K562 (cell line): ENCODE measurements at regions not wholly inside any gene's neighbourhood (a gene's known extent, or its start where the extent isn't known, plus 50 kb on each side); places are given as distances from the start of the nearest gene placed in this dataset.

Experiments used
- ATAC-seq: fragments of 200-7000 bp; cut with Tn5 transposase; 3 replicates; pipeline ENCODE4 v1.9.1; 2020; ENCODE audit warnings: moderate library complexity
- BruUV-seq: library from RNA; stranded (reverse); fragments of 400-500 nt; replicated peaks from 2 replicates; lab custom pipeline; 2021; lab: Mats Ljungman, UMichigan
- CTCF ChIA-PET: fragments of 300-600 bp; formaldehyde crosslinking; extraction: SDS; loops from one replicate; lab custom pipeline; 2021; ENCODE audit warnings: low intra/inter-chr PET ratio; lab: Yijun Ruan, JAX
- POLR2A ChIA-PET: fragments of 300-600, 350-650 bp; sonication (Branson Sonifier 250); formaldehyde crosslinking; extraction: SDS; loops from one replicate; lab custom pipeline; 2021; ENCODE audit warnings: antibody characterized with exemption, inconsistent platforms; lab: Yijun Ruan, JAX
- DNase-seq, 4 experiments: peaks; one replicate each; pipeline versions ENCODE4 v3.0.0 to v3.0.0-alpha.2; 2011 to 2018; ENCODE audit warnings: low spot score in 3 of 4, mixed read lengths in 3 of 4; ENCODE audit errors: extremely low read depth in 1 of 4
- FAIRE-seq: peaks from 2 replicates; lab custom pipeline; 2011; peaks lifted over from hg19 to GRCh38; lab: Jason Lieb, UNC
- H2AFZ ChIP-seq: 2 replicates; pipeline ENCODE4 v1.6.0; 2011; ENCODE audit warnings: low read depth, low read length, control low read depth, inconsistent platforms
- H3K27ac ChIP-seq: fragments of 200-600 bp; 3 replicates; pipeline ENCODE4 v1.8.0; 2011; ENCODE audit warnings: low read depth, mild to moderate bottlenecking, control low read depth, inconsistent platforms, low read length, moderate library complexity, mixed read lengths; ENCODE audit errors: extremely low read depth
- H3K27me3 ChIP-seq, 2 experiments: fragments of 300-600 bp in 1 of 2; 2 replicates in 1 of 2; 3 replicates in 1 of 2; pipeline versions ENCODE4 v1.6.0 to v1.8.0; 2011; ENCODE audit warnings: inconsistent platforms in 2 of 2, low read length in 2 of 2, mild to moderate bottlenecking in 1 of 2, mixed read lengths in 1 of 2, moderate library complexity in 1 of 2; ENCODE audit not compliant: control insufficient read depth in 2 of 2, insufficient read depth in 2 of 2
- H3K36me3 ChIP-seq: fragments of 300-600 bp; 3 replicates; pipeline ENCODE4 v1.8.0; 2011; ENCODE audit warnings: mild to moderate bottlenecking, low read length, inconsistent platforms; ENCODE audit not compliant: control insufficient read depth, insufficient read depth
- H3K4me1 ChIP-seq, 2 experiments: fragments of 200-600 bp in 1 of 2; replicated peaks in 1 of 2; 2 replicates in 1 of 2; 3 replicates in 1 of 2; pipeline versions ENCODE4 v1.5.1 to v1.8.0; 2011; ENCODE audit warnings: inconsistent platforms in 2 of 2, low read length in 2 of 2, mild to moderate bottlenecking in 1 of 2, mixed read lengths in 1 of 2, moderate library complexity in 1 of 2; ENCODE audit not compliant: control insufficient read depth in 2 of 2, insufficient read depth in 2 of 2
- H3K4me2 ChIP-seq: 2 replicates; pipeline ENCODE4 v1.6.1; 2011; ENCODE audit warnings: low read length, control low read depth, inconsistent platforms, mixed read lengths; ENCODE audit not compliant: insufficient read depth
- H3K4me3 ChIP-seq: fragments of 200-600 bp; sonication (generic), shearing (Covaris generic); 2 replicates; pipeline ENCODE4 v1.5.1; 2016; ENCODE audit warnings: control low read depth, inconsistent platforms
- H3K79me2 ChIP-seq: fragments of 200-600 bp; 3 replicates; pipeline ENCODE4 v1.8.0; 2011; ENCODE audit warnings: low read length, inconsistent platforms; ENCODE audit not compliant: control insufficient read depth, insufficient read depth
- H3K9ac ChIP-seq, 2 experiments: 2 replicates each; pipeline versions ENCODE4 v1.6.0 to v1.6.1; 2011; ENCODE audit warnings: low read depth in 2 of 2, low read length in 2 of 2, control low read depth in 1 of 2, inconsistent platforms in 1 of 2, mild to moderate bottlenecking in 1 of 2, mixed read lengths in 1 of 2; ENCODE audit not compliant: insufficient read depth in 1 of 2
- H3K9me1 ChIP-seq: one replicate; pipeline ENCODE4 v1.6.0; 2011; ENCODE audit warnings: inconsistent platforms, mild to moderate bottlenecking, low read length, moderate library complexity; ENCODE audit not compliant: control insufficient read depth, insufficient read depth
- H3K9me3 ChIP-seq: replicated peaks from 2 replicates; pipeline ENCODE4 v1.5.1; 2011; ENCODE audit warnings: low read depth, low read length, inconsistent platforms; ENCODE audit not compliant: control insufficient read depth, insufficient read depth
- H4K20me1 ChIP-seq: replicated peaks from 2 replicates; pipeline ENCODE4 v1.6.1; 2011; ENCODE audit warnings: low read length, inconsistent platforms, mixed read lengths; ENCODE audit not compliant: control insufficient read depth, insufficient read depth
- FOXA3 ChIP-seq, 2 experiments: fragments of 450-650 bp in 1 of 2; sonication (generic) in 1 of 2; formaldehyde crosslinking; IDR thresholded peaks in 1 of 2; conservative IDR thresholded peaks in 1 of 2; 2 replicates each; pipeline versions ENCODE4 v1.4.0 to v1.8.0; 2020 to 2022; ENCODE audit warnings: mild to moderate bottlenecking in 2 of 2, missing genetic modification reagents in 1 of 2
- TAF9B ChIP-seq: fragments of 450-650 bp; IDR thresholded peaks from 2 replicates; pipeline ENCODE4 v1.6.1; 2018; ENCODE audit warnings: mild to moderate bottlenecking; ENCODE audit not compliant: partially characterized antibody
- ZBTB43 ChIP-seq: sonication (generic); formaldehyde crosslinking; IDR thresholded peaks from 2 replicates; pipeline ENCODE4 v1.8.0; 2023; ENCODE audit warnings: mild to moderate bottlenecking, missing genetic modification reagents
- ZNF277 ChIP-seq: fragments of 250-450 bp; sonication (Bioruptor Pico); IDR thresholded peaks from 2 replicates; pipeline ENCODE4 v1.8.0; 2022; ENCODE audit warnings: inconsistent platforms, mild to moderate bottlenecking, moderate library complexity, borderline replicate concordance
- WGBS: fragments of 100-300 bp; shearing (Covaris generic); methylation state at CpG from one replicate; pipeline ENCODE4 v1.1.6; 2016; ENCODE audit warnings: low coverage, mixed read lengths; ENCODE audit not compliant: insufficient coverage; ENCODE audit errors: missing lambda C conversion rate; 5-methylcytosine and 5-hydroxymethylcytosine counted together
- in situ Hi-C: fragments of 300-500 bp; cut with MboI; formaldehyde crosslinking; loops from 4 replicates; pipeline ENCODE4 v1.15.0; 2018; ENCODE audit warnings: inconsistent platforms, mixed read lengths
- intact Hi-C: fragments of 100-400 bp; cut with micrococcal nuclease; formaldehyde crosslinking; loops from 2 replicates; pipeline ENCODE4 v1.14.2; 2022
- TF ChIP-seq, protein P1 (sequence below): fragments of 250-450 bp; sonication (Bioruptor Pico); IDR thresholded peaks from 2 replicates; pipeline ENCODE4 v1.5.0; 2021; ENCODE audit warnings: mild to moderate bottlenecking, borderline replicate concordance
- TF ChIP-seq, protein P2 (sequence below): fragments of 250-450 bp; sonication (Bioruptor Pico); IDR thresholded peaks from 2 replicates; pipeline ENCODE4 v1.4.0; 2020
- TF ChIP-seq, protein P3 (sequence below): fragments of 250-450 bp; sonication (Bioruptor Pico); IDR thresholded peaks from 2 replicates; pipeline ENCODE4 v1.8.0; 2022; ENCODE audit warnings: moderate library complexity, mild to moderate bottlenecking, inconsistent platforms
- TF ChIP-seq, protein P4 (sequence below): fragments of 150-350 bp; IDR thresholded peaks from 2 replicates; pipeline ENCODE4 v1.6.1; 2014; ENCODE audit warnings: low read depth, mild to moderate bottlenecking, low read length, borderline replicate concordance

DNA sequence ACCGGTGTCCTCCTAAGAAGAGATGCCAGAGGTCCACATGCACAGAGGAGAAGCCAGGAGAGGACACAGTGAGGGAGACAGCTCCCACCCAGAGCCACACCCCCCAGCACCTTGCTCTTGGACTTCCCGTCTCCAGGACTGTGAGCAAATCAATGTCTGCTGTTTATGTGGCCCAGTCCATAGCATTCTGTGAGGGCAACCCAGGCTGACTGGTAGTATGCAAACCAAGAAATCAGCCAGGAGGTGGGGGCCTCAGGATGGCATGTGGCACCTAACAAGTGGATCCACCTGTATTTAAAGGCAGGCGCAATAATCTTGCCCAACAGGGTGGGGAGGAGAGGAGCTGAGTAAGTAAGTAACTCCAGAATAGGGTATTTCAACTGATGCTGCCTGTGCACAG lies 136.4 kb downstream of the BRD1 start:
- WGBS = 26% methylated on average over 3 of the region's 3 CpGs
- TF ChIP-seq TAF9B (no peak), ZBTB43 (CRISPR knock-in tag) (no peak), ZNF277 (CRISPR knock-in tag) (no peak), FOXA3 (CRISPR knock-in tag; conservative IDR thresholded peaks at IDR 0.05 in 1 of 2, IDR thresholded peaks at IDR 0.05 in 1 of 2) (no peak)
- TF ChIP-seq, protein P1, sequence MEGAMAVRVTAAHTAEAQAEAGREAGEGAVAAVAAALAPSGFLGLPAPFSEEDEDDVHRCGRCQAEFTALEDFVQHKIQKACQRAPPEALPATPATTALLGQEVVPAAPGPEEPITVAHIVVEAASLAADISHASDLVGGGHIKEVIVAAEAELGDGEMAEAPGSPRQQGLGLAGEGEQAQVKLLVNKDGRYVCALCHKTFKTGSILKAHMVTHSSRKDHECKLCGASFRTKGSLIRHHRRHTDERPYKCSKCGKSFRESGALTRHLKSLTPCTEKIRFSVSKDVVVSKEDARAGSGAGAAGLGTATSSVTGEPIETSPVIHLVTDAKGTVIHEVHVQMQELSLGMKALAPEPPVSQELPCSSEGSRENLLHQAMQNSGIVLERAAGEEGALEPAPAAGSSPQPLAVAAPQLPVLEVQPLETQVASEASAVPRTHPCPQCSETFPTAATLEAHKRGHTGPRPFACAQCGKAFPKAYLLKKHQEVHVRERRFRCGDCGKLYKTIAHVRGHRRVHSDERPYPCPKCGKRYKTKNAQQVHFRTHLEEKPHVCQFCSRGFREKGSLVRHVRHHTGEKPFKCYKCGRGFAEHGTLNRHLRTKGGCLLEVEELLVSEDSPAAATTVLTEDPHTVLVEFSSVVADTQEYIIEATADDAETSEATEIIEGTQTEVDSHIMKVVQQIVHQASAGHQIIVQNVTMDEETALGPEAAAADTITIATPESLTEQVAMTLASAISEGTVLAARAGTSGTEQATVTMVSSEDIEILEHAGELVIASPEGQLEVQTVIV (CRISPR knock-in tag) = no peak
- TF ChIP-seq, protein P2, sequence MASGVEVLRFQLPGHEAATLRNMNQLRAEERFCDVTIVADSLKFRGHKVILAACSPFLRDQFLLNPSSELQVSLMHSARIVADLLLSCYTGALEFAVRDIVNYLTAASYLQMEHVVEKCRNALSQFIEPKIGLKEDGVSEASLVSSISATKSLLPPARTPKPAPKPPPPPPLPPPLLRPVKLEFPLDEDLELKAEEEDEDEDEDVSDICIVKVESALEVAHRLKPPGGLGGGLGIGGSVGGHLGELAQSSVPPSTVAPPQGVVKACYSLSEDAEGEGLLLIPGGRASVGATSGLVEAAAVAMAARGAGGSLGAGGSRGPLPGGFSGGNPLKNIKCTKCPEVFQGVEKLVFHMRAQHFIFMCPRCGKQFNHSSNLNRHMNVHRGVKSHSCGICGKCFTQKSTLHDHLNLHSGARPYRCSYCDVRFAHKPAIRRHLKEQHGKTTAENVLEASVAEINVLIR (CRISPR knock-in tag) = no peak
- TF ChIP-seq, protein P3, sequence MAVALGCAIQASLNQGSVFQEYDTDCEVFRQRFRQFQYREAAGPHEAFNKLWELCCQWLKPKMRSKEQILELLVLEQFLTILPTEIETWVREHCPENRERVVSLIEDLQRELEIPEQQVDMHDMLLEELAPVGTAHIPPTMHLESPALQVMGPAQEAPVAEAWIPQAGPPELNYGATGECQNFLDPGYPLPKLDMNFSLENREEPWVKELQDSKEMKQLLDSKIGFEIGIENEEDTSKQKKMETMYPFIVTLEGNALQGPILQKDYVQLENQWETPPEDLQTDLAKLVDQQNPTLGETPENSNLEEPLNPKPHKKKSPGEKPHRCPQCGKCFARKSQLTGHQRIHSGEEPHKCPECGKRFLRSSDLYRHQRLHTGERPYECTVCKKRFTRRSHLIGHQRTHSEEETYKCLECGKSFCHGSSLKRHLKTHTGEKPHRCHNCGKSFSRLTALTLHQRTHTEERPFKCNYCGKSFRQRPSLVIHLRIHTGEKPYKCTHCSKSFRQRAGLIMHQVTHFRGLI (CRISPR knock-in tag) = no peak
- TF ChIP-seq, protein P4, sequence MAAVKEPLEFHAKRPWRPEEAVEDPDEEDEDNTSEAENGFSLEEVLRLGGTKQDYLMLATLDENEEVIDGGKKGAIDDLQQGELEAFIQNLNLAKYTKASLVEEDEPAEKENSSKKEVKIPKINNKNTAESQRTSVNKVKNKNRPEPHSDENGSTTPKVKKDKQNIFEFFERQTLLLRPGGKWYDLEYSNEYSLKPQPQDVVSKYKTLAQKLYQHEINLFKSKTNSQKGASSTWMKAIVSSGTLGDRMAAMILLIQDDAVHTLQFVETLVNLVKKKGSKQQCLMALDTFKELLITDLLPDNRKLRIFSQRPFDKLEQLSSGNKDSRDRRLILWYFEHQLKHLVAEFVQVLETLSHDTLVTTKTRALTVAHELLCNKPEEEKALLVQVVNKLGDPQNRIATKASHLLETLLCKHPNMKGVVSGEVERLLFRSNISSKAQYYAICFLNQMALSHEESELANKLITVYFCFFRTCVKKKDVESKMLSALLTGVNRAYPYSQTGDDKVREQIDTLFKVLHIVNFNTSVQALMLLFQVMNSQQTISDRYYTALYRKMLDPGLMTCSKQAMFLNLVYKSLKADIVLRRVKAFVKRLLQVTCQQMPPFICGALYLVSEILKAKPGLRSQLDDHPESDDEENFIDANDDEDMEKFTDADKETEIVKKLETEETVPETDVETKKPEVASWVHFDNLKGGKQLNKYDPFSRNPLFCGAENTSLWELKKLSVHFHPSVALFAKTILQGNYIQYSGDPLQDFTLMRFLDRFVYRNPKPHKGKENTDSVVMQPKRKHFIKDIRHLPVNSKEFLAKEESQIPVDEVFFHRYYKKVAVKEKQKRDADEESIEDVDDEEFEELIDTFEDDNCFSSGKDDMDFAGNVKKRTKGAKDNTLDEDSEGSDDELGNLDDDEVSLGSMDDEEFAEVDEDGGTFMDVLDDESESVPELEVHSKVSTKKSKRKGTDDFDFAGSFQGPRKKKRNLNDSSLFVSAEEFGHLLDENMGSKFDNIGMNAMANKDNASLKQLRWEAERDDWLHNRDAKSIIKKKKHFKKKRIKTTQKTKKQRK = no peak

More for the DNA sequence above, 136.4 kb downstream of the BRD1 start:
- intact Hi-C loops (no loop called here), in situ Hi-C loops (no loop called here)
- H3K9me1 ChIP-seq = no peaks in the 10 kb centered on the region
- FAIRE-seq = no peak
- H3K36me3 ChIP-seq = no peaks in the 10 kb centered on the region
- no peak overlapping the region for H2AFZ ChIP-seq
- peaks cover 20 to 66% of the 10 kb centered on the region in 2 experiments; a peak in 4 of 5 replicates for H3K27me3 ChIP-seq
- H3K27ac ChIP-seq = no peak overlapping the region
- no peaks in the 10 kb centered on the region for H3K79me2 ChIP-seq
- H3K9me3 ChIP-seq = no peaks in the 10 kb centered on the region; the same call in 1 of the 2 replicates
- no peak overlapping the region for H3K4me3 ChIP-seq
- CTCF ChIA-PET = no interaction called here
- no peak for ATAC-seq
- H3K9ac ChIP-seq = no peak overlapping the region
- H4K20me1 ChIP-seq = no peaks in the 10 kb centered on the region
- H3K4me1 ChIP-seq = peaks cover 0 to 5% of the 10 kb centered on the region in 2 experiments; a peak in 3 of 5 replicates
- no peak overlapping the region for H3K4me2 ChIP-seq
- DNase-seq = no peak
- POLR2A ChIA-PET = no interaction called here
- no TSS peak for BruUV-seq
